Sigmoid colon (tissue), 6 donors: ENCODE measurements at regions not wholly inside any gene's neighbourhood (a gene's known extent, or its start where the extent isn't known, plus 50 kb on each side); places are given as distances from the start of the nearest gene placed in this dataset.

Experiments used
- DNase-seq: peaks from one replicate; pipeline ENCODE4 v3.0.0-alpha.2; 2019
- H3K27ac ChIP-seq, 4 donors: fragments of 200-600 bp; sonication (generic); one replicate each; pipeline ENCODE4 v1.5.1; 2016 to 2019; ENCODE audit warnings: mild to moderate bottlenecking in 1 of 4
- H3K27me3 ChIP-seq, 3 donors: fragments of 200-600 bp; sonication (generic); one replicate each; pipeline ENCODE4 v1.5.1; 2019; ENCODE audit warnings: mild to moderate bottlenecking in 1 of 3
- H3K36me3 ChIP-seq, 4 donors: fragments of 200-600 bp; sonication (generic); one replicate each; pipeline ENCODE4 v1.5.1; 2016 to 2019
- H3K4me1 ChIP-seq, 4 donors: fragments of 200-600 bp; sonication (generic); one replicate each; pipeline ENCODE4 v1.5.1; 2017 to 2019
- H3K4me3 ChIP-seq, 4 donors: fragments of 200-600 bp; sonication (generic); one replicate each; pipeline ENCODE4 v1.5.1; 2017 to 2019; ENCODE audit warnings: mild to moderate bottlenecking in 2 of 4, moderate library complexity in 1 of 4
- H3K9me3 ChIP-seq, 4 donors: fragments of 200-600 bp in 3 of 4; sonication (generic) in 3 of 4; one replicate each; pipeline versions ENCODE4 v1.5.1 to v1.6.1; 2013 to 2019
- CTCF ChIP-seq, 4 experiments: fragments of 450-650 bp in 3 of 4; fragments of 200-600 bp in 1 of 4; IDR thresholded peaks; one replicate each; pipeline ENCODE4 v1.5.1; 2016 to 2019; ENCODE audit warnings: antibody characterized with exemption in 4 of 4, mild to moderate bottlenecking in 3 of 4, moderate library complexity in 2 of 4
- EP300 ChIP-seq, 4 donors: sonication (generic); formaldehyde crosslinking; IDR thresholded peaks; one replicate each; pipeline ENCODE4 v1.6.1; 2017; ENCODE audit warnings: antibody characterized with exemption in 4 of 4
- POLR2A ChIP-seq, 2 donors: fragments of 450-650 bp; IDR thresholded peaks; one replicate each; pipeline ENCODE4 v1.6.1; 2016; ENCODE audit warnings: antibody characterized with exemption in 2 of 2, mild to moderate bottlenecking in 2 of 2, moderate library complexity in 2 of 2
- POLR2AphosphoS5 ChIP-seq, 4 donors: sonication (generic); formaldehyde crosslinking; IDR thresholded peaks; one replicate each; pipeline ENCODE4 v1.6.1; 2017; ENCODE audit warnings: antibody characterized with exemption in 4 of 4
- WGBS, 2 donors: extraction: QIAGEN DNeasy Blood & Tissue Kit; methylation state at CpG; one replicate each; pipeline ENCODE4 v1.1.7; 2013; 5-methylcytosine and 5-hydroxymethylcytosine counted together
- intact Hi-C: fragments of 100-400 bp; cut with DNase I; formaldehyde crosslinking; loops from one replicate; pipeline ENCODE4 v1.15.1; 2023
- donor health status: healthy with polysubstance abuse.
- donor health status: healthy.

- H3K4me3 ChIP-seq, result no peak overlapping the region
- 33 to 65% methylated on average over 3 of the region's 3 CpGs for WGBS, 2 donors
- no peaks in the 10 kb centered on the region for H3K36me3 ChIP-seq
- no peaks in the 10 kb centered on the region for H3K4me1 ChIP-seq
- H3K9me3 ChIP-seq, result no peaks in the 10 kb centered on the region
- intact Hi-C loops, result no loop called here
- H3K27ac ChIP-seq, result no peak overlapping the region
- H3K27me3 ChIP-seq, result no peaks in the 10 kb centered on the region
- no peak for DNase-seq
- no peak for TF ChIP-seq EP300 (IDR thresholded peaks at IDR 0.05)
These were observed 131.9 kb upstream of the MTNR1B start for GRCh38 chr11:92837595-92837994.

- 66 to 72% methylated on average over 5 of the region's 5 CpGs for WGBS, 2 donors
- intact Hi-C loops, result no loop called here
- DNase-seq, result no peak
- Histone ChIP-seq H3K36me3 (no peaks in the 10 kb centered on the region), H3K9me3 (no peaks in the 10 kb centered on the region), H3K4me3 (no peak overlapping the region), H3K4me1 (no peaks in the 10 kb centered on the region), H3K27ac (no peak overlapping the region), H3K27me3 (no peaks in the 10 kb centered on the region)
- TF ChIP-seq CTCF (IDR thresholded peaks at IDR 0.05), result no peak
- no peak for TF ChIP-seq POLR2A (IDR thresholded peaks at IDR 0.05)
- no peak for TF ChIP-seq EP300 (IDR thresholded peaks at IDR 0.05)
- no peak for TF ChIP-seq POLR2AphosphoS5 (IDR thresholded peaks at IDR 0.05)
These were observed 130.6 kb upstream of the MTNR1B start for GRCh38 chr11:92838759-92839310.

- intact Hi-C loops, result no loop called here
- no peaks in the 10 kb centered on the region for H3K27me3 ChIP-seq
- no peaks in the 10 kb centered on the region for H3K4me1 ChIP-seq
- 80 to 84% methylated on average over 5 of the region's 5 CpGs for WGBS, 2 donors
- no peak for TF ChIP-seq EP300 (IDR thresholded peaks at IDR 0.05)
- TF ChIP-seq POLR2A (IDR thresholded peaks at IDR 0.05), result no peak
- no peak for TF ChIP-seq POLR2AphosphoS5 (IDR thresholded peaks at IDR 0.05)
- TF ChIP-seq CTCF (IDR thresholded peaks at IDR 0.05), result no peak
- no peak overlapping the region for H3K4me3 ChIP-seq
- no peak overlapping the region for H3K27ac ChIP-seq
- H3K36me3 ChIP-seq, result no peaks in the 10 kb centered on the region
- H3K9me3 ChIP-seq, result no peaks in the 10 kb centered on the region
- no peak for DNase-seq
These were observed 130.0 kb upstream of the MTNR1B start for GRCh38 chr11:92839450-92839849.

- DNase-seq, result no peak
- TF ChIP-seq POLR2AphosphoS5 (IDR thresholded peaks at IDR 0.05) (no peak), POLR2A (IDR thresholded peaks at IDR 0.05) (no peak), EP300 (IDR thresholded peaks at IDR 0.05) (no peak), CTCF (IDR thresholded peaks at IDR 0.05) (no peak)
- H3K27me3 ChIP-seq, result no peaks in the 10 kb centered on the region
- H3K4me3 ChIP-seq, result no peak overlapping the region
- no peaks in the 10 kb centered on the region for H3K36me3 ChIP-seq
- WGBS, 2 donors, result 36 to 73% methylated on average over 1 of the region's 1 CpG
- H3K27ac ChIP-seq, result no peak overlapping the region
- H3K4me1 ChIP-seq, result peaks cover 0 to 5% (median 0%) of the 10 kb centered on the region in 4 donors
- no peaks in the 10 kb centered on the region for H3K9me3 ChIP-seq
- intact Hi-C loops, result no loop called here
These were observed 127.7 kb upstream of the MTNR1B start for GRCh38 chr11:92841719-92842118.

GRCh38 chr11:92843455-92843854 is 126.0 kb upstream of the MTNR1B start:
- Histone ChIP-seq H3K4me1 (peaks cover 0 to 7% (median 0%) of the 10 kb centered on the region in 4 donors), H3K27ac (no peak overlapping the region), H3K9me3 (no peaks in the 10 kb centered on the region), H3K4me3 (no peak overlapping the region), H3K36me3 (no peaks in the 10 kb centered on the region), H3K27me3 (no peaks in the 10 kb centered on the region)
- no peak for TF ChIP-seq POLR2AphosphoS5 (IDR thresholded peaks at IDR 0.05)
- no peak for TF ChIP-seq POLR2A (IDR thresholded peaks at IDR 0.05)
- no peak for TF ChIP-seq EP300 (IDR thresholded peaks at IDR 0.05)
- no peak for DNase-seq
- intact Hi-C loops, result no loop called here
- 16 to 69% methylated on average over 4 of the region's 4 CpGs for WGBS, 2 donors

- intact Hi-C loops, result no loop called here
- Histone ChIP-seq H3K27ac (no peak overlapping the region), H3K36me3 (no peaks in the 10 kb centered on the region), H3K27me3 (no peaks in the 10 kb centered on the region), H3K4me3 (no peak overlapping the region), H3K9me3 (no peaks in the 10 kb centered on the region), H3K4me1 (peaks cover 0 to 7% (median 0%) of the 10 kb centered on the region in 4 donors)
- 97% methylated on average over 13 of the region's 13 CpGs for WGBS, 2 donors
- DNase-seq, result no peak
- no peak for TF ChIP-seq POLR2AphosphoS5 (IDR thresholded peaks at IDR 0.05)
- TF ChIP-seq POLR2A (IDR thresholded peaks at IDR 0.05), result no peak
- no peak for TF ChIP-seq CTCF (IDR thresholded peaks at IDR 0.05)
- TF ChIP-seq EP300 (IDR thresholded peaks at IDR 0.05), result no peak
These were observed 125.3 kb upstream of the MTNR1B start for GRCh38 chr11:92844197-92844596.
